Breast epithelium (tissue), 4 donors: ENCODE measurements at regions not wholly inside any gene's neighbourhood (a gene's known extent, or its start where the extent isn't known, plus 50 kb on each side); places are given as distances from the start of the nearest gene placed in this dataset.

Experiments
- DNase-seq, 2 donors: peaks; one replicate each; pipeline ENCODE4 v3.0.0-alpha.2; 2019; ENCODE audit warnings: low spot score in 2 of 2
- H3K27ac ChIP-seq, 2 donors: fragments of 200-600 bp; sonication (generic) in 1 of 2; one replicate each; pipeline ENCODE4 v1.5.1; 2016 to 2019; ENCODE audit warnings: mild to moderate bottlenecking in 1 of 2
- H3K27me3 ChIP-seq, 2 donors: fragments of 200-600 bp; sonication (generic) in 1 of 2; one replicate each; pipeline versions ENCODE4 v1.5.1 to v1.6.0; 2017 to 2019; ENCODE audit warnings: control low read depth in 1 of 2, mild to moderate bottlenecking in 1 of 2
- H3K36me3 ChIP-seq: fragments of 200-600 bp; one replicate; pipeline ENCODE4 v1.5.1; 2019
- H3K4me1 ChIP-seq, 2 donors: fragments of 200-600 bp; sonication (generic); one replicate each; pipeline ENCODE4 v1.5.1; 2016 to 2019; ENCODE audit warnings: control low read depth in 1 of 2
- H3K4me3 ChIP-seq, 3 donors: fragments of 200-600 bp; sonication (generic); 1 replicate in 2 of 3; 2 replicates in 1 of 3; pipeline ENCODE4 v1.5.1; 2016 to 2019; ENCODE audit warnings: mild to moderate bottlenecking in 3 of 3, moderate library complexity in 2 of 3
- H3K9me3 ChIP-seq, 2 donors: fragments of 200-600 bp; sonication (generic) in 1 of 2; one replicate each; pipeline ENCODE4 v1.5.1; 2016 to 2019; ENCODE audit warnings: control low read depth in 1 of 2
- POLR2A ChIP-seq: fragments of 450-650 bp; IDR thresholded peaks from one replicate; pipeline ENCODE4 v1.6.1; 2016; ENCODE audit warnings: antibody characterized with exemption, mild to moderate bottlenecking, moderate library complexity
- POLR2AphosphoS5 ChIP-seq, 3 donors: sonication (generic); formaldehyde crosslinking; IDR thresholded peaks; one replicate each; pipeline ENCODE4 v1.6.1; 2017; ENCODE audit warnings: antibody characterized with exemption in 3 of 3
- intact Hi-C: fragments of 100-400 bp; cut with DNase I; formaldehyde crosslinking; loops from one replicate; pipeline ENCODE4 v1.15.1; 2023; ENCODE audit warnings: low total_unique reads
- TF ChIP-seq, protein P1 (sequence below), 3 donors: fragments of 450-650 bp; IDR thresholded peaks; one replicate each; pipeline ENCODE4 v1.5.1; 2016 to 2017; ENCODE audit warnings: antibody characterized with exemption in 3 of 3, mild to moderate bottlenecking in 3 of 3, moderate library complexity in 3 of 3

DNA sequence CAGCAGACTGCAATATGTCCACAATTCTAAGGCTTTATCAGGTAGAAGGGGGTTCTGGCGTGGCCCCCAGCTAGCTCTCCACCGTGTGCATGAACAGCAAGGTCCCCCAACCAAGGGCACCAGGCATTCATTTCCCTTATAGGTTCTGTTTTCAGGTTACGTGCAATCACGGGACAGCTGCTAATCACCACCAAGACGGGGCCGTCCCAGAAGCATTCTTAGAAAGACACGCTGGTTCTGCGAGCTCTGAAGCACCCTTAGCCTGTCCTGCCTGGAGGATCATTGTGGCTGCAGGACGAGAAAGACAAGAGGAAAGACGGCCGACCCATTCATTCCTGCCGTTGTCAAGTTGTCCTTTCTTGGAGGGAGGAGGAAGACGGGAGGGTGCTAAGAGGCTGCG is 302.9 kb downstream of the SOX9 start:
- Histone ChIP-seq H3K27ac (no peak overlapping the region), H3K27me3 (no peaks in the 10 kb centered on the region), H3K36me3 (no peaks in the 10 kb centered on the region), H3K4me1 (no peaks in the 10 kb centered on the region), H3K9me3 (no peaks in the 10 kb centered on the region), H3K4me3 (no peak overlapping the region)
- DNase-seq: no peak
- TF ChIP-seq POLR2AphosphoS5 (IDR thresholded peaks at IDR 0.05) (no peak), POLR2A (no peak)
- TF ChIP-seq, protein P1, sequence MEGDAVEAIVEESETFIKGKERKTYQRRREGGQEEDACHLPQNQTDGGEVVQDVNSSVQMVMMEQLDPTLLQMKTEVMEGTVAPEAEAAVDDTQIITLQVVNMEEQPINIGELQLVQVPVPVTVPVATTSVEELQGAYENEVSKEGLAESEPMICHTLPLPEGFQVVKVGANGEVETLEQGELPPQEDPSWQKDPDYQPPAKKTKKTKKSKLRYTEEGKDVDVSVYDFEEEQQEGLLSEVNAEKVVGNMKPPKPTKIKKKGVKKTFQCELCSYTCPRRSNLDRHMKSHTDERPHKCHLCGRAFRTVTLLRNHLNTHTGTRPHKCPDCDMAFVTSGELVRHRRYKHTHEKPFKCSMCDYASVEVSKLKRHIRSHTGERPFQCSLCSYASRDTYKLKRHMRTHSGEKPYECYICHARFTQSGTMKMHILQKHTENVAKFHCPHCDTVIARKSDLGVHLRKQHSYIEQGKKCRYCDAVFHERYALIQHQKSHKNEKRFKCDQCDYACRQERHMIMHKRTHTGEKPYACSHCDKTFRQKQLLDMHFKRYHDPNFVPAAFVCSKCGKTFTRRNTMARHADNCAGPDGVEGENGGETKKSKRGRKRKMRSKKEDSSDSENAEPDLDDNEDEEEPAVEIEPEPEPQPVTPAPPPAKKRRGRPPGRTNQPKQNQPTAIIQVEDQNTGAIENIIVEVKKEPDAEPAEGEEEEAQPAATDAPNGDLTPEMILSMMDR (IDR thresholded peaks at IDR 0.05): no peak
- intact Hi-C loops: no loop called here

DNA sequence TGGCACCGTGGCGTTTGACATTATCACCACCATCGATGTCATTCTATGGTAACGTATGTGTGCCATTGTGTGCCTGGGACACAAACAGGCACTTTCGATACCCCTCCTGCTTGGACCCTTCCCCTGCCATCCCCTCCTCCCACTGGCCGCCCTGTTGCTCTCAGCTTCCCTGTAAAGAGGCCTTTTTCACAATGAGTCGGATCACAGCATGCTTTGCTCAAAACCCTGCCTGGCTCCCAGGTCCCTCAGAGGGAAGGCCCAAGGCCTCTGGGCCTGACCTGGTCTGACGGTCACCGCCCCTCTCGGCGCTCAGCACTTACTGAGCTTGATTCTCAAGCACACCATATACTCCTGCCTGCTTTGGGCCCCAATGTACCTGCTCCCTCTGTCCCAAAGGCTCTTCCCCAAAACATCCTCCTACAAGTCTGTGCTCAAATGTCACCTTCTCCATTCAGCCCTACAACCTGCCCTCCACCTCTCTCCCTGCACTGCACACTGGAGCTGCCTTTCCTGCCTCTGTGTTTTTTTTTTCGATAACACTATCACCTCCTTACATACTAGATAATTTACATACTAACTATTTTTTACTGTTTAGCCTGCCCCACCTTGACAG is 303.8 kb downstream of the SOX9 start:
- Histone ChIP-seq H3K4me3 (no peak overlapping the region), H3K27ac (no peak overlapping the region), H3K9me3 (no peaks in the 10 kb centered on the region), H3K4me1 (no peaks in the 10 kb centered on the region), H3K27me3 (no peaks in the 10 kb centered on the region), H3K36me3 (no peaks in the 10 kb centered on the region)
- DNase-seq: no peak
- intact Hi-C loops: no loop called here
- no peak for TF ChIP-seq POLR2AphosphoS5 (IDR thresholded peaks at IDR 0.05)
- TF ChIP-seq POLR2A: no peak

DNA sequence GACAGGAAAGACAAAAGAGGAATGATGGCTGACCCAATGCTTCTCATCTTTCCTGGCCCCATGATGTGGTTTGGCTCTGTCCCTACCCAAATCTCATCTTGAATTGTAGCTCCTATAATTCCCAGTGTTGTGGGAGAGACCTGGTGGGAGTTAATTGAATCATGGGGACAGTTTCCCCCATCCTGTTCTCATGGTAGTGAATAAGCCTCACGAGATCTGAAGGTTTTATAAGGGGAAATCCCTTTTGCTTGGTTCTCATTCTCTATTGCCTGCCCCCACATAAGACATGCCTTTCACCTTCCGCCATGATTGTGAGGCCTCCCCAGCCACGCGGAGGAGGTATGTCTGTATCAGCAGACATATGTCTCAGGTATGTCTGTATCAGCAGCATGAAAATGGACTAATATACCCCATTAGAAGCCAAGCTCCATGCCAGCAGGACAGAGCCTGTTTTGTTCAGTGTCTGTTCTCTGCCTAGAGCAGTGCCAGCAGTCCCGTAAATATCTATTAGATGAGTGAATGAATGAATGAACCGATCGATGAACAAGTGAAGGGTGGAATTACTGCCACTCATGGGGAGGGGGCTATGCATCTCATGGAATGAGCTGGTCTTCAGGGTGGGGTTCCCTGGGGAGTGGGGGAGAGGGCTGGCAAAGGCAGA is 304.4 kb downstream of the SOX9 start:
- no peaks in the 10 kb centered on the region for H3K27me3 ChIP-seq
- H3K9me3 ChIP-seq: no peaks in the 10 kb centered on the region
- H3K4me3 ChIP-seq: no peak overlapping the region
- DNase-seq: no peak
- H3K27ac ChIP-seq: no peak overlapping the region
- TF ChIP-seq, protein P1 (IDR thresholded peaks at IDR 0.05): no peak
- TF ChIP-seq POLR2A: no peak
- no peak for TF ChIP-seq POLR2AphosphoS5 (IDR thresholded peaks at IDR 0.05)
- no peaks in the 10 kb centered on the region for H3K36me3 ChIP-seq
- no peaks in the 10 kb centered on the region for H3K4me1 ChIP-seq
- intact Hi-C loops: no loop called here

DNA sequence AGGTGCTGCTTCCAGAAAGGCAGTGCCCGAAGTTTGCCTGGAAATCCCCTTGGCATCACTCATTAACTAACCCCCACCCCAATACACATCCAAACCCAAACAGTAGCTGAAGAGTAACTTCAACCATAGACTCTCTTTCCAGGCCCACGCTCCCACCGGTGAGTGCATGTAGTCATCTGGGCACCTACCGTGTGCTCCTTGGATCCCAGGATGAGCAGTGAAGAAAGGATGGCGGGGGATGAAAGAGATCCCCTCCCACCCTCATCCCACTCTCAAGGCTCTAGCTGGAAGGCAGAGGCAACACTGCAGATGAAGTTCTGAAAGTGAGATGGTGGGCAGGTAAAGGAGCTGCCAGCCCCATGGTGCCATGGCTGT is 305.0 kb downstream of the SOX9 start:
- intact Hi-C loops: no loop called here
- no peaks in the 10 kb centered on the region for H3K27me3 ChIP-seq
- H3K4me1 ChIP-seq: no peaks in the 10 kb centered on the region

DNA sequence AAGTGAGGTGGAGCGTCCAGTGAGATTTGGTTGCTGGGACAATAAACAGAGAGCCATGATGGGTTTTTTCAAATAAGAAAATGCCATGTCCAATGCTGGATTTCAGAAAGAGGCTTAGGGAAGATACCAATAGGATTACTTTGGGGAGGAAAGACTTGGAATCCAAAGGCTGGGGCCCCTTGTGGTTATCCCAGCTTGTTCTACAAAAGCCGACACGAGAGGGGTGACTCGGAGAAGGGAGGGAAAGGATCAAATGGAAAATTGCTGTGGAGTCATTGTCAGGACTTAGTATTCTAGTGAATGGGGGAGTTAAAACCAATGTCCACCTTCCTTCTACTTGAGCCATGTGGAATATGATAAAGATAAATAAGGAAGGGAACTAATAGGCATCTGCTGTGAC is 305.5 kb downstream of the SOX9 start:
- TF ChIP-seq POLR2A (no peak), POLR2AphosphoS5 (IDR thresholded peaks at IDR 0.05) (no peak)
- TF ChIP-seq, protein P1 (IDR thresholded peaks at IDR 0.05): no peak
- intact Hi-C loops: no loop called here

More for the DNA sequence above, 305.0 kb downstream of the SOX9 start:
- TF ChIP-seq POLR2A (no peak), POLR2AphosphoS5 (IDR thresholded peaks at IDR 0.05) (no peak)
- TF ChIP-seq, protein P1 (IDR thresholded peaks at IDR 0.05): no peak
- Histone ChIP-seq H3K27ac (no peak overlapping the region), H3K9me3 (no peaks in the 10 kb centered on the region), H3K4me3 (no peak overlapping the region), H3K36me3 (no peaks in the 10 kb centered on the region)
- no peak for DNase-seq

More for the DNA sequence above, 305.5 kb downstream of the SOX9 start:
- H3K4me3 ChIP-seq: no peak overlapping the region
- H3K36me3 ChIP-seq: no peaks in the 10 kb centered on the region
- H3K4me1 ChIP-seq: no peaks in the 10 kb centered on the region
- DNase-seq: no peak
- no peak overlapping the region for H3K27ac ChIP-seq
- no peaks in the 10 kb centered on the region for H3K9me3 ChIP-seq
- H3K27me3 ChIP-seq: no peaks in the 10 kb centered on the region
